Activated effector memory CD4-positive, alpha-beta T cell treated with Interleukin-2 at 50 U/mL for 16 hours (primary cell): ENCODE measurements at regions not wholly inside any gene's neighbourhood (a gene's known extent, or its start where the extent isn't known, plus 50 kb on each side); places are given as distances from the start of the nearest gene placed in this dataset.

Experiments used
- DNase-seq: peaks from one replicate; pipeline ENCODE4 v3.0.0-alpha.2; 2020

DNA sequence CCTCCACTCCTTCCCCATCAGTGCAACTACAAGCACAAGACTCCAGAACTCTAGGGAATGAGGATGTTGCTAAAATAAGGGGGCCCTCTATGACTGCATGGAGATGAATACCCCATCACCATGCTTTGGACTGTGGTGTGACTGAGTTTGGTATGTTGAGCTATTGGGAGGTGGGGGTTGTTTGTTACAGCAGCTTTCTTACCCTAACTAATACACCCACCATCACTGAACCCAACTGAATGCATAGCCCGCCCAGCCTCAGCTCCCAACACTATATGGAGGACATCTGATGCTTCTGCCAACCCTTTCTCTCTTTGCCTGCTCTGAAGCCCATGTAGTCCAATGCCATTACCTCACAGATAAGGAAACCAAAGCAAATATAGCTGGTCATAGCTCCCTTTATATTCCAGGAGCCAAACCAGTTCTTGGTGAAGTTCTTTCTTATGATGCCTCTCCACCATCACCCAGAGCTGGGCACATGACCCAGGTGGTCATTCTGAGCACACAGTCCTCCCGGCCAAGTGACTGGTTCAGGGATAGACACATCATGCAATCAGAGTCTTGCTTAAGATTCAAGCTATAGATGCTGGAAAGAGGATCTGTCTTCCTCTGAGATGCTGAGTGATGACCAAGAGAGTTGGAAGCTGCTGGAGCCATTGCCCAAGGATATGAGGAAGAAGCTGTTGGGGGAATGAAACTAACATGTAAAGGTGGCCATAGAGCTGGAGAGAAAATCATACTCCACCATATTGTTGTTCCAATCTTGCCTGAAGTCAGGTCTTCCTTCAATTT is 155.6 kb upstream of the HAAO start:
- DNase-seq = no peak

DNA sequence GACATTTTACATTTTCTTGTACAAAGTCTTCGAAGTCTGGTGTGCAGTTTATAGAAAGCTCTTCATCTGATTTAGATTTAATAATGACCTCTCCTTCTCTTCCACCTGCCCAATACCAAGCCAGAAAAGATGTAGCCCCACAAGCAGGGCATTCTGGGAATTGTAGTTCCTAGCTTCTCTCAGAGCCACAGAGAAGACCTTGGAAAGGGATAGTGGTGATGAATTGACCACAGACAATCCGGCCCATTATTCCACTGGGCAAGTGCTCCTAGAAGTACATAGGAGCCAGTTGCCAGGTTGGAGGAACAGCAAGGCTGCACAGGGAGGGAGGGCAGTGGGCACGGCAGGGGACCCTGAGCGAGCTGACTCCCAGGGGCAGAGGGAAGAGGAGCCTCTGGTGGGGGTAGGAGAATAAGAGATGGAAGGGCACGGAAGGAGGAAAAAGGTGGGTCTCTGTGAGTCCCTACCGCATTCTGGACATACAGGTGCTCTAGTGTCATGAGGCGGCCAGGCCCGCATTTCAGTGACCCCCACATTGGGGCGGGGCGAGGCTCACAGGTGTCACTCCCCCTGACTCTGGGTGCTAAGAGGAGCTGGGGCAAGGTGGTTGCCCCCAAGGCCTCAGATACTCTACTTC is 152.5 kb upstream of the HAAO start:
- DNase-seq = no peak

DNA sequence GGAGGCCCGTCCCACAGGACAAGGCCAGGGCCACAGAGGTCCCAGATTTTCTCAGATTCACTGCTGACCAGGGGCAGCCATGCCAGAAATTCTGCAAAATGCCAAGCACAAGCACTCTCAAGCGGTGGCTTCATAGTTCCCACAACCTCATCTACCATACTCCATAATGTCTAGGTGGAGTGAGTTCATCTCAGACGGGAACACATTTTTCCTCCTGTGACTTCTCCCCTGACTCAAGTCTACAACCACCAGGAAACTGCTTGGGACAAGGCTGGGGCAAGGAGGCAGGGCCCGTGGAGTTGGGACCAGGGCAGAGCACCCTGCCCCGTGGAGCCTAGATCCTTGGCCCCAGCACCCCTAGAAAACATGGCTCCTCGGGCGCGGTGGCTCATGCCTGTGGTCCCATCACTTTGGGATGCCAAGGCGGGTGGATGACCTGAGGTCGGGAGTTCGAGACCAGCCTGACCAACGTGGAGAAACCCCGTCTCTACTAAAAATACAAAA is 150.7 kb upstream of the HAAO start:
- DNase-seq = no peak

DNA sequence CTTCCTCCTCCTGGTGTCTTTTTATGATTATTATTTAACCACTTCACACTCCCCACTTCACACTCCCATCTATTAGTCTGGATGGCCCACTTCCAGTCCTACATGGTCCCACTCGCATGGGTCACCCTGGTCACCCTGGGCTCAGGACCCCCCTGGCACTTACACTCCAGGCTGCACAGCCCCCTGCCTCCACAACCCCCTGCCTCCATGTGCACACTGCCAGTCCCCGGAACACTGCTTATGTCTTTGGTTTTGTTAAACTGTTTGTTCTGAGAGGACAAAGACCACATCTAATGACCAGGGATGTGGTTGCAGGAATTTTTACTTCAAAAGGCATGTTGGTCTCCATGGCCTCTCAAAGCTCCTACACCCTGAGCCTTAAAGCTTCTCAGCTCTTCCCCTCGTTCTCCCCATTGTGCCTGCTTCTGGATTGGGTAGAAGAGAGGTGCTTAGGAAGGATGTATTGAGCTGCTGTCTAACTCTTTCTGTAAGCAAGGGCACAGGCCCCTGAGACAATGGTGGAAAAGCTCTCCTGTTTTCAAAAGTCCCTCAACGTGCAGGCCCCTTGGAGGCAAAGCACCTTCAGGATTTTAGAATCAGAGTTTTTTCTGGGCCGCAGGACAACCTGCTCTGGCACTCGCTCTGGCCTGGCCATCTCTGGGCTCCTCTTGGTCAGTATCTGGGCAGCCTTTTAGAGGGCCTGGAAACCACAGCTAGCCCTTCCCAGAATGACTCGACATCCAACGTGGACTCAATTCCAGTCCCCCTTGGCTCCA is 150.0 kb upstream of the HAAO start:
- DNase-seq = no peak

DNA sequence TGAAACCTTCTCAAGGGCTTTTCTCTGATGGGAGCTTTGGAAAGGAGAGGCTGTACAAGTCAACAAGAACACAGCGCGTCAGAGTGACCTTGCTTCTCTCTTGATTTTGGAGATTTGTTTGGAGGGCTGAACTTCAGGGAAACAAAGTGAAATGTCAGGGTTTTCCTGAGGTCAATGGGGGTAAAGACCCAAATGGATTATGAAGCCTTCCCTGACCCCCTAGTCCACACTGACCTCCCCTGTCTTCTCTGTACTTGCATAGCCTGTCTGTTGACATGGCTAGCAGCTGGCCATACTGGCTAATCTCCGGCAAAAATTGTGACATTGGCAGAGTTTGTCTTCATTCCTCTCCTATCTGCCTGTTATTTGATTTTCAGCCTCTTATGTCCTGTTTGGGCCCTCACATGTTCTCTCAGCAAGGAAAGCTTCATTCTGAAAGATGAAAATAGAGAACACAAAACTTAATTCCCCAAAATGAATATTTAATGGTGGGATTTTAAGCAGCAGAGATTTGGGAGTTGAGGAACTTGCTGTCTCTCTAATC is 149.3 kb upstream of the HAAO start:
- DNase-seq = no peak

DNA sequence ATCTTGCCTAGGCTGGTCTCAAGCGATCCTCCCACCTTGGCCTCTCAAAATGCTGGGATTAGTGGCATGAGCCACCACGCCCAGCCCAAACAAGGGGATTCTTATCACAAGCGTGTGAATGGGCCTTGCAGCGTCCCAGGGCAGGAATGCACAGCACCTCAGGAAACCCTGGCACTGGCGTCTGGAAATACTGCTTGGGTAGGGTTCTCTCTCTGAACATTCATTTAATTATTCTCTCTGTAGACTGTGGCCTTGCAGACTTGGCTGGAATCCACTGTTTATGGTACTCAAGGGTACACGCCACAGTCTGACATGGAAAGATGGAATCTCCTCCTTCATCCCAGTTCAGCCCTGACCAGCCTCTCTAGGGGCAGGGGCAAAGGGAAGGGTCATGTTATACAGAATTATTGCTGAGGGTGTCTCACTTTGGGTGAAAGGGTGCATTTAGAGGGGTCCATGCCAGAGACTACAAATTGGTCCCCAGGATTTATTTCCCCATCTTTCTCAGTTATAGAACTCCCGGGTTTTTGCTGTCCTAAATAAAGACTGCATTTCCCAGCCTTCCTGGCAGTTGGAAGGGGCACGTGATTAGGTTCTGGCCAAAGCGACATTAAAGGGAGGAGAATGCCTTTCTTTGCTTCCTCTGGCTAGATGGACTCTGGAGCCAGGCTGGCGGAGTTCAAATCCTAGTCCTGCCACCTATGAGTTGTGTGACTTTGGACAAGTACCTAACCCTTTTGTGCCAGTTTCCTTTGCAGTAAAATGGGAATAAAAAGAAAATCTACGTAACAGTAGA is 147.2 kb upstream of the HAAO start:
- DNase-seq = no peak

DNA sequence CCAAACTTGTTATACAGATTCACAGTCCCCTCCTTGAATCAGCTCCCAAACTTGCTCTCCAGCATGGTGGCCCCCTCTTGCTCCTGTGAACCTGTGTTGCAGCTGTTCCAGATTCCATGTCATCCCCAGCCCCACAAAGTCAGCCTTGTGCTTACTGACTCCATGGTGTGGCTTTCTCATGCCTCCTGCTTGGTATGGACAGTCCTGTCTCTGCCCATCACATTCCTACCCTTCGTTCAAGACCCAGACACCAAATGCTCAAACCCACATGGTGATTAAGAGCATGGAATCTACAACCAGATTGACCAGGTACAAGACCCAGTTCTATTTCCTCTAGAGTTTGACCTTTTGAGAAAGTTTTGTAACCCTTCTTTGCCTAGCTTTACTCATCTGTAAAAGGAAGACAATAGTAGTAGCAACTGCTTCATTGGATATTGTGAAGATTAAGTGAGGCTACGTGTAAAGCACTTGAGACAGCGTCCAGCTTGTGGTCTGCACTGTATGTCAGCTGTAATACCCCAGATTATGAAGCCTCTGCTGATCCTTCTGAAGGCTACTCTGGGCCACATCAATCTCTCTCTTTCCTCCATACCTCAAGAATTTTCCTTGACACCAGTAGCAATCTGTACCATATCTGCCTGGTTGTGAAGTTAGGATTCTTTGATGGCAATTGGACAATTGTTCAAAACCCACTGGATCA is 146.4 kb upstream of the HAAO start:
- no peak for DNase-seq

DNA sequence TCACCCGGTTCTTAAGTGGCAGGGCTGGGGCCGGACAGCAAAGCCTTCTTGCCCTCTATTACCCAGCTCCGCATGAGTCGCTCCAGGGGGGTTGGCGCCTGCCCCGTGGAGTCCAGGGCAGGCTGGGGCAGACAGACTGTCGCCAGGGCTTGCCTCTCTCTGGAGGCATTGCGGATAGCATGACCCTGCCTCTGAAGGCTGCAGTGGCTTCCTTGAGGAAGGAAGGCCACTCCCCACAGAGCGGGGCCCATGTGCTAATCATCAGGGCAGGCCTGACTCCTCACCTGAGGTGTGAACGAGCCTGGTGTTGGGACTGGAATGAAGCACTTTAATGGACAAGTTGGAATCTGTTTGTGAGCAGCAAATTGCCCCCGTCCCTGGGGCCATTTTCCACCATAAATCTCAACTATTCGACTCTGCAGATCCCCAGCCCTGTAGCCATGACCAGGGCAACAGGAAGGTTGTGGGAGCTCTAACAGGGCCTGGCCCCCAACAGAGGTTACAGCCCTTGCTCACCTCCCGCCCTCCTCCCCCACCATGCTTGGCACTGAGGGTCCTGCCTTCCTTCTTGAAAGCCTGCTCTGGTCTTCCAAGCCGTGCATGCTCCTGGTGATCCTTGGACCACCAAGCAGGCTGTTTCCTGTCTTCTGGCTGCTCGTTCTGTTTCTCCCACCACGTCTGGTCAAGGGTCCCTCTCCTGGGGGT is 144.9 kb upstream of the HAAO start:
- DNase-seq = no peak

DNA sequence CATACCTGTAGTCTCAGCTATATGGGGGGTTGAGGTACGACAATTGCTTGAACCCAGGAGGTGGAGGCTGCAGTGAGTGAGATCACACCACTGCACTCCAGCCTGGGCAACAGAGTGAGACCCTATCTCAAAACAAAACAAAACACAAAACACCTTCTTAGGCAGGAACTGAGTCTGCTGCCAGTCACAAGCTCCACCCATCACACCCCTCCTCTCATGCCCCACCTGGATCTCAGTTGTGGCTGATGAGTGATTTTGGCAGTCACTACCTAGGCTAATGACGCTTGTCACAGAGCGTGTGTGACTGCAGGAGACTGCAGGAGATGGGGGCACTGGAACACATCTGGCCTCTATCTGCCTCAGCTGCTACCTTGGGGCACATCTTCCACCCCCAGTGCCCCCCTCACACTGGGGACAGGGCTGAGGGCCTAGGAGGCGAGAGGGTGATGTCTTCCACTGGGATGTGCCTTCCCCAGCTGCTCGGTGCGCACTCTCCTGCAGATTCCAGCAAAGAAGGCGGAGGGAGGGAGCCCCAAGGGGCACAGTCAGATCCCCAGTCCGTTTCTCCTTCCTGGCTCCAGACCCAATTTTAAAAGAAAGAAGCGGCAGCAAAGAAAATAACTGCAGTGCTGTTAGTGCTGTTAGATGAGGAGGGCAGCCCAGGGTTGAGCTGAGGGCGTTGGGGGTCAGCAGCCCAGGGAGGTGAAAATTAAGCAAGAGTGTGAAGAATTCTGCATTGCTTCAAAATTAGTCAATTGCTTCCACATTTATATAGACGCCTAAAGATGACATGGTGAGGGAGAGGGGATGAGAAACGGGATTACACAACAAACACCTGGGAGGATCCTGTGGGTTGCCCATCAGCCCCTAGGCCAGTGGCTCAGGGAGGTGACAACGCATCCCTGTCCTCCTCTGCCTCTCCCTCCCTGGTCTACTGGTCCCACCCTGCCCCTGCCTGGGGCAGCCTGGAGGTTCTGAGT is 143.6 kb upstream of the HAAO start:
- no peak for DNase-seq

DNA sequence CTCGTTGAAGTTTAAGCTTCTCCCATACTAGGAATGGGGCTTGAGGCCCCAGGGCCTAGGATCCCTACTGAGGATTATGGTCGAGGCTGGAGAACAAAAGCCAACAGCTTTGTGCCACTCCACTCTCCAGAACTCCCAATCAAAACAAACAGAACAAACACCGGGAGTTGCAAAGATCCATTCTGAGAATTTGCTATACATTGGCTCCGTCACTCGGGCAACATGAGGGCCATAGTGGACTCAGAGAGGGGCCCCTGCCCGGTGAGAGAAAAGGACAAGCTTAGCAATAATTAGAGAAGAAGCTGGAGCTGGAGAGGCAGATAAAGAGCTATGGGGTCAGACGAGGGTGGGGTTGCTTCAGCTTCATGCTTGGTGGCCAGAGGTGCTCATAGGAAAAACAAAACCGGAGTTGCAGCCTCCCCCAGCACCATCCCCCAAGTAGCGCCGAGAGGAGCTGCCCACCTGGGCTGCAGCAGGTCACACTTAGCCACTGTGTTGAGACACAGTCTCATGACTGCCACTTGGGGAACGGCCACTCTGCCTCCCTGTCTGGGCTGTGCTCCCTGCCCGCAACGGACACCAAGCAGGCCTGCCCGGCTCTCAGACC is 142.3 kb upstream of the HAAO start:
- no peak for DNase-seq

DNA sequence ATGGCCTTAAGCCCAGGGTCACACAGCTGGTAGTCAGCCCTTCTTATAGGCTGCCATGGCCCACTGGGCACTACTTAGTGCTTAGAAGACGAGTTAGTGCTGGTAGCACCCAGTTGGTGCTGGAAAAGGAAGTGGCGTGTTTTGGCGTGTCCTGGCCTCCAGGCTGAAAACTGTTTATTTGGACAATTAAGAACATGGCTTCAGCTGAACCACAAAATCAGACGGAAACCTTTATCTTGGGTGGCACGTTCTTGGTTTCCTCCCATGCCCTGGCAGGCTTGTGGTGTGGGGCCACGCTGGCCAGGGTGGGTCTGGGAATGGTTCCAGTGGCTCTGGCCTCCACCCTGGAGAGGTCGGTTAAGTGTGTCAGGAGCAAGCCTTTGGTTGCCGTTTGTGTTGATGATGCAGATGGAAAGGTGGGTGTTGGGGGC is 141.5 kb upstream of the HAAO start:
- no peak for DNase-seq

DNA sequence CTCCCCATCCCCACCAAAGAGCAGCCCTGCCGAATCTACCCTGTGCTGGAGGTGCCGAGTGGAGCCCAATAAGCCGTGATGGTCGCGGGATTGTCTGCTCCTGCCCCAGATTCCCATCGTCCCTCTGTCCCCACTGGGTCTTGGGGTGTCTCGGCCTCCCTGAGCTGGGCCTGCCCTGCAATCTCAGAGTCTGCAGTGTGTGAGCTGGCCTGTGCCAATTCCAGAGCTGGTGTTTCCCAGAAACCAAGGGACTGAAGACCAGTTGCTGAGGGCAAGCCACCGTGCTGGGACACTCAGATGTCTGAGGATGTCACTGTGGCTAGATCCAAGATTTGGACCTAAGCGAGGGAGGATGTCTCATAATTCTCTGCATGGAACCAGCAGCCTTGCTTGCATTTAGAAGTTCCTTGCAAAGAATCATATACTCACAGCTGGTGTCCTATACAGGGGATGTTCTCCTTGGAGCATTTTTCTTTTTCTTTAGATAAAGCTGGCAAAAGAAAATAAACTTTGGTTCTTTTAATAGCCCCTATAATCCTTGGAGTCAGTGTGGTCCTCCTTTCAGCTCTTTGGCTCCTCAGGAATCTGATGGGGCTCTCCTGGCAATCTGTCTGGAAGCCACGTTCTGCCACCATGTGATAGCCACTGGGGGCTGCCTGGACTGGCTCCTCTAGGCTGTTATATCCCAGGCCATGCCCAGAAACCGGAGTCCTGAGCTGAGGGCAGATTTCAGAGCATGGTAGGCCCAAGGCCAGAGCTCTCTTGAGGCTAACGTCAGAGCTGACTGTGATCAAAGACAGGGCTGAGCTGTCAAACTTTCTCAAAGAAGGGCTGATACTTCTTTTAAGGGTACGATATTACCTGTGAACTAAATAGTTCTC is 140.1 kb upstream of the HAAO start:
- DNase-seq = no peak

DNA sequence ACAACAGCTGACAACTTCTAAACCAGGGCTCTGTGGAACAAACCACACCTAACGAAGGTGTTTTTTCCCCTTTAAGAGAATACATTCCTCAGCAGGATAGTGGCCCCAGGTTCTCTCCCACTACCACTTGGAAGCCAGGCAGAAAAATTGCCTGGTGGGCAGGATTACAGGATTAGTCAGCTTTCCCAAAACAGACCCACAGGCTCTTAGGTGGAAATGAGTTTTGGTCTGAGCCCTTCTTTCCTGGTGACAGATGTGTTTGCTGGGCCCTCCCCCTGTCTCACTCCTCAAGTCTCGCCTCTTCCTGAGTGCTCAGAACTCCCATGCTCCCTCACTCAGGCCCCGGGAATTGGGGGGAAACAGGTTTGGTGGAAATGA is 139.4 kb upstream of the HAAO start:
- DNase-seq = no peak

DNA sequence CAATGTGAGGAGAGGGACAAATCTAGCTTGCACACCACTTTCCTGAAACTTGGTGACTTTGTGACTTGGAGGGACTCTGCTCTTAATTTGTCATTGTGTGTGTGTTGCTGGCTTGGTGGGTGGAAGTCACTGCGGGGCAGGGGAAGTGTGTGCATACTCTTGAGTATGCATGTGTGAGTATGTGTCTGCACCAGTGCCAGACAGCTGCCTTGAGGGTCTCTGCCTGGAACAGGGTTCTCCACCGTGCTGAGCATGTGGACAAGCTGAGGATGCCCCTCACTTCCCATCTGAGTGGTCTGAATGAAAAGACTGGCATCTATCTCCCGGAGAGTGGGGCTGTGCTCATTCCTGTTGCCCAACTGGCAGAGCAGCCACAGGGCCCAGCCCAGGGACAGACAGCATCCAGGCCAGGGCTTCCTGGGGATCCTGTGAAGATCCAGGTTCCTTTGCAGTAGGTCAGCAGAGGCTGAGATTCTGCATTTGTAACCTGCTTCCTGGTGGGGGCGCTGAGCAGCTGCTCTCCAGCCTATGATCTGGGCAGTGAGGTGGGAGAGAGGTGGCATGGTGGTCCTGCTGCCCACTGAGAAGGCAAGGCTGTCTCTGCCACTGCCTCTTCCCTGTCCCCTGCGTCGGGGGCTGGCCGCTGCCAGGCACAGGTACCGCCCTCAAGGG is 138.9 kb upstream of the HAAO start:
- DNase-seq = no peak

DNA sequence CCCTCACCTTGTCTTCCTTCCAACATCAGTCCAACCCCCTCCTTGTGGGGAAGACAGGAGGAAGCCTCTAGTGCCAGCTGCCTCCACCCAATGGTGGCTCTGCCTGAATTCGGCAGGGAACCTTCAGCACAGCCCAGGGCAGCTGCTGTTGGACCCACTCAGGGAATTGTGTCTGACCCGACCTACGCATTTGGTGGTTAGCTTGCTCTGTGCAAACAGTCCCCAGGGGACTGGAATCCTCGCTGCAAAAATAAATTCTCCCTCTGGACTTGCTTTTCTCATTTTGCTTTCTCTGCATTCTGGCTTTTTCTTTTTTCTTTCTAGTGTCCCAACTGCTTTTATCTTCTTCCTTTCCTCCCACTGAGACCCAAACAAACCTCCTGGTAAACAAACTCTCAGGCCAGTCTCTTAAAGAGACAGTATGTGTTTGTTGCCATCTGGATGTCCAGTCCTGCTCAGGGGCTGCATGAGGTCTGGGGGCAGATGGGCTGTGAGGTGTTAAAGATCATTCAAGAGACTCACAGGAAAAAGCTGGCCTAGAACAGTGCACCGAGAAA is 137.7 kb upstream of the HAAO start:
- DNase-seq = no peak

DNA sequence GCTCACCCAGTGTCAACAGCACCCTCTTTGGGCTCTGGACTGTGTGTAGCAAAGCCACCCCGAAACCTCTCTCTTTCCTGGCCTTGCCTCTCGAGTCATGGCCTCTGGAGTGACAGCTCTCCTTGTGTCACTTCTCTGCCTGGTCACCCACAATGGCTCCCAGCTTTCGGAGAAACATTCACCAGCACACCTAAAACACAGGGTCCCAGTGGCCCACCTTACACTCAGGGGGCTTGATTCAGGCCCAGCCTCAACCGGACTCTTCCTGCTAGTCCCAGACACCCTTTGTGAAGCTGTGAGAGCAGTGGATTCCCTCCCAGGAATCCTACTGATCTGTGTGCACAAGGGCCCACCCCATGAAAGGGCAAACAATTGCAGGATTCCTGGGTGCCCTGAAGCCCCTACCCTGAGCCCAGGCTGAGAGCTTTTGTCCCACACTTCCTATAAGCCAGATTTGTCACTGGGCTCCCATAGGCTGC is 137.2 kb upstream of the HAAO start:
- no peak for DNase-seq
